SK-N-SH (cell line): ENCODE measurements at regions not wholly inside any gene's neighbourhood (a gene's known extent, or its start where the extent isn't known, plus 50 kb on each side); places are given as distances from the start of the nearest gene placed in this dataset.

Experiments
- CTCF ChIA-PET: fragments of 300-600, 350-600 bp; formaldehyde crosslinking; extraction: SDS; loops from one replicate; lab custom pipeline; 2021; lab: Yijun Ruan, JAX
- POLR2A ChIA-PET: fragments of 350-600 bp; sonication (Branson Sonifier 250); formaldehyde crosslinking; extraction: SDS; loops from one replicate; lab custom pipeline; 2020; ENCODE audit warnings: antibody characterized with exemption, inconsistent platforms; lab: Yijun Ruan, JAX
- DNase-seq: peaks from one replicate; pipeline ENCODE4 v3.0.0; 2012
- H2AFZ ChIP-seq: fragments of 200-600 bp; sonication (generic); 2 replicates; pipeline ENCODE4 v1.8.1; 2016; ENCODE audit warnings: antibody characterized with exemption, mild to moderate bottlenecking, low read depth
- H3F3A ChIP-seq: fragments of 200-600 bp; sonication (generic); replicated peaks from 2 replicates; pipeline ENCODE3; 2016; ENCODE audit warnings: antibody characterized with exemption, mild to moderate bottlenecking; ENCODE audit not compliant: insufficient read depth
- H3K27ac ChIP-seq, 2 experiments: fragments of 200-500 bp in 1 of 2; fragments of 200-600 bp in 1 of 2; sonication (Bioruptor generic) in 1 of 2; sonication (generic), shearing (Covaris generic) in 1 of 2; 2 replicates each; pipeline versions ENCODE4 v1.5.1 to v1.6.1; 2014 to 2016; ENCODE audit warnings: low read depth in 2 of 2, inconsistent platforms in 1 of 2, low read length in 1 of 2, mild to moderate bottlenecking in 1 of 2, mixed read lengths in 1 of 2
- H3K27me3 ChIP-seq: fragments of 200-600 bp; sonication (generic), shearing (Covaris generic); 2 replicates; pipeline ENCODE4 v1.6.1; 2016; ENCODE audit warnings: mixed run types; ENCODE audit not compliant: insufficient read depth
- H3K36me3 ChIP-seq, 2 experiments: fragments of 200-500 bp in 1 of 2; fragments of 200-600 bp in 1 of 2; sonication (Bioruptor generic) in 1 of 2; sonication (generic) in 1 of 2; replicated peaks in 1 of 2; 2 replicates each; pipeline versions ENCODE3 to v1.5.1; 2014 to 2016; ENCODE audit warnings: low read length in 1 of 2, mild to moderate bottlenecking in 1 of 2; ENCODE audit not compliant: insufficient read depth in 2 of 2, control insufficient read depth in 1 of 2
- H3K4me1 ChIP-seq, 2 experiments: fragments of 200-500 bp in 1 of 2; fragments of 200-600 bp in 1 of 2; sonication (Bioruptor generic) in 1 of 2; sonication (generic), shearing (Covaris generic) in 1 of 2; 2 replicates each; pipeline versions ENCODE4 v1.5.1 to v1.6.1; 2014 to 2016; ENCODE audit warnings: low read depth in 1 of 2, low read length in 1 of 2, mixed run types in 1 of 2; ENCODE audit not compliant: insufficient read depth in 2 of 2, control insufficient read depth in 1 of 2
- H3K4me2 ChIP-seq: fragments of 200-600 bp; sonication (generic), shearing (Covaris generic); 2 replicates; pipeline ENCODE4 v1.6.1; 2017; ENCODE audit warnings: mixed run types
- H3K4me3 ChIP-seq, 2 experiments: fragments of 200-500 bp in 1 of 2; fragments of 200-600 bp in 1 of 2; sonication (Bioruptor generic) in 1 of 2; sonication (generic), shearing (Covaris generic) in 1 of 2; 2 replicates each; pipeline versions ENCODE4 v1.5.1 to v1.8.1; 2014 to 2016; ENCODE audit warnings: low read depth in 2 of 2, inconsistent platforms in 1 of 2, low read length in 1 of 2, mild to moderate bottlenecking in 1 of 2, mixed read lengths in 1 of 2, moderate library complexity in 1 of 2
- H3K79me2 ChIP-seq: fragments of 200-600 bp; sonication (generic); 2 replicates; pipeline ENCODE4 v1.8.1; 2017; ENCODE audit warnings: mild to moderate bottlenecking; ENCODE audit not compliant: insufficient read depth
- H3K9ac ChIP-seq: fragments of 200-600 bp; sonication (generic); 2 replicates; pipeline ENCODE4 v1.6.1; 2017; ENCODE audit warnings: mixed run types
- H3K9me2 ChIP-seq: fragments of 200-600 bp; sonication (generic); 2 replicates; pipeline ENCODE4 v1.6.1; 2017; ENCODE audit warnings: mixed run types
- H3K9me3 ChIP-seq: fragments of 200-600 bp; sonication (generic); 2 replicates; pipeline ENCODE4 v1.6.1; 2017; ENCODE audit warnings: mixed run types, mild to moderate bottlenecking, moderate library complexity
- H4K20me1 ChIP-seq: fragments of 200-600 bp; sonication (generic); 2 replicates; pipeline ENCODE4 v1.6.1; 2017; ENCODE audit warnings: mild to moderate bottlenecking, mixed run types; ENCODE audit not compliant: insufficient read depth
- CTCF ChIP-seq: fragments of 200-600 bp; sonication (generic); IDR thresholded peaks from 2 replicates; pipeline ENCODE4 v1.6.1; 2017; ENCODE audit warnings: antibody characterized with exemption, mild to moderate bottlenecking, moderate library complexity
- ELF1 ChIP-seq: IDR thresholded peaks from 2 replicates; pipeline ENCODE4 v1.4.0; 2012
- EP300 ChIP-seq, 2 experiments: IDR thresholded peaks; 2 replicates each; pipeline versions ENCODE4 v1.4.0 to v1.6.1; 2012; ENCODE audit warnings: borderline replicate concordance in 1 of 2, low read depth in 1 of 2, low read length in 1 of 2
- FOSL2 ChIP-seq: IDR thresholded peaks from 2 replicates; pipeline ENCODE4 v1.4.0; 2012; ENCODE audit warnings: low read depth, mild to moderate bottlenecking, moderate library complexity, borderline replicate concordance
- FOXJ3 ChIP-seq: sonication (generic); formaldehyde crosslinking; IDR thresholded peaks from 2 replicates; pipeline ENCODE4 v1.5.1; 2020; ENCODE audit warnings: mild to moderate bottlenecking, missing genetic modification reagents
- GABPA ChIP-seq: IDR thresholded peaks from 2 replicates; pipeline ENCODE4 v1.4.0; 2012; ENCODE audit warnings: low read depth, mild to moderate bottlenecking
- GATA2 ChIP-seq: sonication (generic); formaldehyde crosslinking; IDR thresholded peaks from 2 replicates; pipeline ENCODE4 v1.5.0; 2020; ENCODE audit warnings: mild to moderate bottlenecking, missing genetic modification reagents
- IRF3 ChIP-seq: fragments of 150-350 bp; IDR thresholded peaks from 2 replicates; pipeline ENCODE4 v1.6.1; 2016; ENCODE audit warnings: mild to moderate bottlenecking, low read depth, low read length
- JUND ChIP-seq: IDR thresholded peaks from 2 replicates; pipeline ENCODE4 v1.4.0; 2012
- MEF2A ChIP-seq: IDR thresholded peaks from 2 replicates; pipeline ENCODE4 v1.4.0; 2012; ENCODE audit warnings: low read depth, borderline replicate concordance
- NFIC ChIP-seq: IDR thresholded peaks from 2 replicates; pipeline ENCODE4 v1.4.0; 2012; ENCODE audit warnings: borderline replicate concordance
- PBX3 ChIP-seq: IDR thresholded peaks from 2 replicates; pipeline ENCODE4; 2012
- POLR2AphosphoS5 ChIP-seq: IDR thresholded peaks from 2 replicates; pipeline ENCODE4 v1.6.1; 2012; ENCODE audit warnings: low read depth, low read length
- REST ChIP-seq: IDR thresholded peaks from 2 replicates; pipeline ENCODE4 v1.6.1; 2012; ENCODE audit warnings: mild to moderate bottlenecking, low read depth, low read length, moderate library complexity
- SIN3A ChIP-seq: IDR thresholded peaks from 2 replicates; pipeline ENCODE4 v1.6.1; 2012; ENCODE audit warnings: low read depth, mild to moderate bottlenecking, low read length, moderate library complexity, borderline replicate concordance
- SMC3 ChIP-seq: IDR thresholded peaks from 2 replicates; pipeline ENCODE4 v1.6.1; 2012; ENCODE audit warnings: low read depth, low read length, improper control_type of control experiment
- TAF1 ChIP-seq: IDR thresholded peaks from 2 replicates; pipeline ENCODE4 v1.6.1; 2012; ENCODE audit warnings: low read depth, mild to moderate bottlenecking, low read length, moderate library complexity, borderline replicate concordance
- TEAD4 ChIP-seq: IDR thresholded peaks from 2 replicates; pipeline ENCODE4 v1.4.0; 2012; ENCODE audit warnings: mild to moderate bottlenecking, borderline replicate concordance; ENCODE audit not compliant: insufficient read depth
- YY1 ChIP-seq: IDR thresholded peaks from 2 replicates; pipeline ENCODE4 v1.4.0; 2012; ENCODE audit warnings: low read depth, mild to moderate bottlenecking
- WGBS: methylation state at CpG from one replicate; pipeline ENCODE4 v1.1.6; 2017; ENCODE audit warnings: low lambda C conversion rate; 5-methylcytosine and 5-hydroxymethylcytosine counted together

GRCh38 chr13:86368924-86369323, 569.7 kb upstream of the SLITRK6 start:
- Histone ChIP-seq H3K4me2 (no peak overlapping the region), H3K4me1 (no peaks in the 10 kb centered on the region), H3K79me2 (no peaks in the 10 kb centered on the region), H3K36me3 (no peaks in the 10 kb centered on the region), H4K20me1 (no peaks in the 10 kb centered on the region), H3K9ac (no peak overlapping the region), H3K4me3 (no peak overlapping the region), H2AFZ (no peak overlapping the region), H3K27me3 (no peaks in the 10 kb centered on the region), H3K9me3 (no peaks in the 10 kb centered on the region), H3K9me2 (no peaks in the 10 kb centered on the region), H3F3A (no peaks in the 10 kb centered on the region), H3K27ac (no peak overlapping the region)
- DNase-seq, result no peak
- 47% methylated on average over 12 of the region's 12 CpGs for WGBS
- POLR2A ChIA-PET, result no interaction called here
- CTCF ChIA-PET, result no interaction called here
- TF ChIP-seq POLR2AphosphoS5, result no peak
- TF ChIP-seq ELF1, result no peak
- TF ChIP-seq IRF3, result no peak
- TF ChIP-seq TAF1, result no peak
- no peak for TF ChIP-seq EP300 (IDR thresholded peaks at IDR 0.05; ENCODE audit: borderline replicate concordance in 1 of 2, low read depth in 1 of 2, low read length in 1 of 2)
- TF ChIP-seq SIN3A, result no peak
- TF ChIP-seq PBX3, result no peak
- no peak for TF ChIP-seq FOSL2
- TF ChIP-seq SMC3, result no peak
- no peak for TF ChIP-seq FOXJ3 (CRISPR knock-in tag)
- no peak for TF ChIP-seq CTCF
- no peak for TF ChIP-seq JUND

- Histone ChIP-seq H3F3A (no peaks in the 10 kb centered on the region), H3K27me3 (no peaks in the 10 kb centered on the region), H3K36me3 (no peaks in the 10 kb centered on the region), H3K4me3 (no peak overlapping the region), H3K9me3 (no peaks in the 10 kb centered on the region), H3K9me2 (no peaks in the 10 kb centered on the region), H2AFZ (no peak overlapping the region), H3K27ac (no peak overlapping the region), H3K79me2 (no peaks in the 10 kb centered on the region), H3K4me2 (no peak overlapping the region), H3K4me1 (no peaks in the 10 kb centered on the region; a peak in 1 of 4 replicates), H3K9ac (no peak overlapping the region), H4K20me1 (no peaks in the 10 kb centered on the region)
- ChIA-PET POLR2A (no interaction called here), CTCF (no interaction called here)
- WGBS, result 6% methylated on average over 2 of the region's 2 CpGs
- no peak for DNase-seq
- TF ChIP-seq SIN3A (no peak), REST (no peak), YY1 (no peak), PBX3 (no peak), GABPA (no peak), TAF1 (no peak), ELF1 (no peak), NFIC (no peak), GATA2 (CRISPR knock-in tag) (no peak), MEF2A (no peak), TEAD4 (no peak), FOXJ3 (CRISPR knock-in tag) (no peak)
Measured at GRCh38 chr13:86377451-86377850, 578.2 kb upstream of the SLITRK6 start.
